Lung (tissue), 11 donors: ENCODE measurements at regions not wholly inside any gene's neighbourhood (a gene's known extent, or its start where the extent isn't known, plus 50 kb on each side); places are given as distances from the start of the nearest gene placed in this dataset.

Experiments
- ATAC-seq: fragments of 200-7000 bp; cut with Tn5 transposase; one replicate; pipeline ENCODE4 v1.9.1; 2020; ENCODE audit warnings: moderate number of reproducible peaks; ENCODE audit not compliant: insufficient read depth, low FRiP score
- DNase-seq, 3 donors: peaks; one replicate each; pipeline ENCODE4 v3.0.0-alpha.2; 2013 to 2017
- H3K27ac ChIP-seq, 2 donors: one replicate each; pipeline ENCODE4 v1.5.1; 2013; ENCODE audit warnings: mild to moderate bottlenecking in 2 of 2, moderate library complexity in 2 of 2, control low read depth in 1 of 2, inconsistent platforms in 1 of 2, low read depth in 1 of 2, low read length in 1 of 2
- H3K27me3 ChIP-seq, 3 donors: one replicate each; pipeline ENCODE4 v1.5.1; 2013; ENCODE audit warnings: low read length in 2 of 3; ENCODE audit not compliant: control insufficient read depth in 3 of 3, insufficient read depth in 3 of 3
- H3K36me3 ChIP-seq, 4 donors: one replicate each; pipeline ENCODE4 v1.5.1; 2013; ENCODE audit warnings: low read length in 4 of 4, mild to moderate bottlenecking in 1 of 4, moderate library complexity in 1 of 4; ENCODE audit not compliant: control insufficient read depth in 4 of 4, insufficient read depth in 4 of 4
- H3K4me1 ChIP-seq, 5 donors: one replicate each; pipeline ENCODE4 v1.5.1; 2013; ENCODE audit warnings: low read length in 5 of 5, mild to moderate bottlenecking in 2 of 5, moderate library complexity in 1 of 5; ENCODE audit not compliant: control insufficient read depth in 5 of 5, insufficient read depth in 5 of 5
- H3K4me3 ChIP-seq: one replicate; pipeline ENCODE4 v1.5.1; 2013; ENCODE audit warnings: mild to moderate bottlenecking, control low read depth, moderate library complexity
- H3K9ac ChIP-seq, 2 donors: one replicate each; pipeline ENCODE4 v1.5.1; 2013; ENCODE audit warnings: low read length in 2 of 2, control low read depth in 1 of 2; ENCODE audit not compliant: insufficient read depth in 1 of 2
- H3K9me3 ChIP-seq, 4 donors: one replicate each; pipeline ENCODE4 v1.5.1; 2013; ENCODE audit warnings: low read length in 3 of 4, mild to moderate bottlenecking in 1 of 4, moderate library complexity in 1 of 4; ENCODE audit not compliant: control insufficient read depth in 4 of 4, insufficient read depth in 3 of 4
- CTCF ChIP-seq: IDR thresholded peaks from 2 replicates; pipeline ENCODE4 v1.5.1; 2012; ENCODE audit warnings: mild to moderate bottlenecking; ENCODE audit errors: control extremely low read depth, extremely low read depth
- WGBS, 2 donors: extraction: QIAGEN DNeasy Blood & Tissue Kit; methylation state at CpG; one replicate each; pipeline ENCODE4 v1.1.7; 2013; 5-methylcytosine and 5-hydroxymethylcytosine counted together
- donor health status: control.
- donor health status: control.
- donor health status: Bipolar disorder and iron deficiency.
- donor health status: healthy.
- donor health status: DM: yes; HTN: yes; CAD: no.

GRCh38 chr2:9693646-9694045 is 62.8 kb upstream of the YWHAQ start:
- DNase-seq = no peak
- no peak overlapping the region for H3K4me3 ChIP-seq
- no peak for ATAC-seq
- H3K27ac ChIP-seq = peak overlapping the region in 1 of 2 donors; percentile 53
- WGBS, 2 donors = 95 to 97% methylated on average over 16 of the region's 16 CpGs
- peaks cover 0 to 1% (median 0%) of the 10 kb centered on the region in 4 donors for H3K9me3 ChIP-seq
- no peaks in the 10 kb centered on the region for H3K36me3 ChIP-seq
- H3K27me3 ChIP-seq = no peaks in the 10 kb centered on the region
- no peak for TF ChIP-seq CTCF
- no peak overlapping the region for H3K9ac ChIP-seq
- H3K4me1 ChIP-seq = peaks cover 0 to 6% (median 0%) of the 10 kb centered on the region in 5 donors

- Histone ChIP-seq H3K27me3 (no peaks in the 10 kb centered on the region), H3K36me3 (no peaks in the 10 kb centered on the region), H3K9ac (no peak overlapping the region), H3K27ac (no peak overlapping the region), H3K4me3 (no peak overlapping the region), H3K4me1 (peaks cover 0 to 6% (median 0%) of the 10 kb centered on the region in 5 donors), H3K9me3 (peaks cover 0 to 1% (median 0%) of the 10 kb centered on the region in 4 donors)
- no peak for TF ChIP-seq CTCF
- DNase-seq (no peak), ATAC-seq (no peak)
- WGBS, 2 donors = 92% methylated on average over 17 of the region's 17 CpGs
Measured at GRCh38 chr2:9694661-9695234, 64.0 kb upstream of the YWHAQ start.

- ATAC-seq (no peak), DNase-seq (peak in 2 of 3 donors; percentile 20 to 29)
- no peaks in the 10 kb centered on the region for H3K27me3 ChIP-seq
- no peak overlapping the region for H3K27ac ChIP-seq
- H3K4me1 ChIP-seq = peaks cover 0 to 6% (median 0%) of the 10 kb centered on the region in 5 donors
- no peak overlapping the region for H3K9ac ChIP-seq
- TF ChIP-seq CTCF = no peak
- no peak overlapping the region for H3K4me3 ChIP-seq
- no peaks in the 10 kb centered on the region for H3K36me3 ChIP-seq
- 75 to 88% methylated on average over 6 of the region's 6 CpGs for WGBS, 2 donors
- peaks cover 0 to 1% (median 0%) of the 10 kb centered on the region in 4 donors for H3K9me3 ChIP-seq
Measured at GRCh38 chr2:9695941-9696340, 65.1 kb upstream of the YWHAQ start.

GRCh38 chr2:9696731-9697130 is 65.9 kb upstream of the YWHAQ start:
- 93 to 96% methylated on average over 4 of the region's 4 CpGs for WGBS, 2 donors
- H3K9me3 ChIP-seq = peaks cover 0 to 1% (median 0%) of the 10 kb centered on the region in 4 donors
- H3K4me3 ChIP-seq = no peak overlapping the region
- no peaks in the 10 kb centered on the region for H3K36me3 ChIP-seq
- no peaks in the 10 kb centered on the region for H3K27me3 ChIP-seq
- no peak for ATAC-seq
- TF ChIP-seq CTCF = no peak
- peaks cover 0 to 6% (median 0%) of the 10 kb centered on the region in 5 donors for H3K4me1 ChIP-seq
- H3K27ac ChIP-seq = no peak overlapping the region
- no peak for DNase-seq
- H3K9ac ChIP-seq = no peak overlapping the region
